ENCODE measurements at regions not wholly inside any gene's neighbourhood (a gene's known extent, or its start where the extent isn't known, plus 50 kb on each side); places are given as distances from the start of the nearest gene placed in this dataset.

GRCh38 chr15:38867556-38867955, 302.9 kb upstream of the RASGRP1 start:
- H2AFZ ChIP-seq (ENCODE audit: low read length) = no peak overlapping the region
- no peak overlapping the region for H3K27ac ChIP-seq (replicated peaks; ENCODE audit: low read length)

DNA sequence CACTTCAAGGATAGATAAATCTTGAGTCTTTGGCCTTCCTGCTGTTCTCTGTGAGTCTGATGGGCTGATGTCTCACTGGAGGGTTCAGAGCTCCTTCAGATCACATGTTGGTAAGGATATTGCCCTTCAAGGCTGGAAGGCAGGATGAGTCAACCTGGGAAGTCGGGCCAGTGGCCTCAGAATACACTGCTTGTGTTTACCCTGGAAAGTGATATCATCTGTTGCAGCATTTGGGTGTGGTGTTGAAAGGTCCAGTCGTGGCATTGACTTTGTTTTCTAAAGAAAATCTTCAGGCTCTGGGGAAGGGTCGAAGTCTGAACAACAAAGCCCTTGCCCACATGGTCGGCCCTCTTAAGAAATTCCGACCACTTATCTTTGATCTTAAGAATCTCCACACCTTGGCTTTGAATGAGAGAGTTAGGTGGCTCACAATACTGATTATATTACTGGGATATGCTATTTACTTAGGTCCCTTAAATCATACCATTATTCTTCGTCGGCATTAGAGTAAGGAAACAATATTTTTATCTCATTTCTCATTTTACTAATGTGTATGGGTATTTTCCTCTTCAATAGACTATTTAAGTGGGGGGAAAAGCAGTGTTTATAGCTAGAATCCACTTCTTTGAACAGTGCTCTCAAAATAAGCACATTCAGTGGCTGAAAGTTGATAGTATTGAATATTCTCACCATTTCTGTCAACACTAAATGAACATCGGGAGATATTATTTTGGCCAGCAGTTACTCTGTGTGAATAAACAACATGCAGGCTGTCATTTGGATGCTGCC, 303.9 kb upstream of the RASGRP1 start:
- H3K36me3 ChIP-seq (replicated peaks in 1 of 2; ENCODE audit: control insufficient read depth in 2 of 2, insufficient read depth in 2 of 2, low read length in 2 of 2) = no peaks in the 10 kb centered on the region
- H2AFZ ChIP-seq (ENCODE audit: low read length) = no peak overlapping the region
- no peak overlapping the region for H3K23ac ChIP-seq (ENCODE audit: low read depth, low read length, poor library complexity)
- H3K9ac ChIP-seq (ENCODE audit: low read depth, low read length, poor library complexity) = no peak overlapping the region
- no peaks in the 10 kb centered on the region for H3K79me1 ChIP-seq (ENCODE audit: low read depth, low read length)
- H2BK5ac ChIP-seq (ENCODE audit: low read length) = no peak overlapping the region
- H2AK5ac ChIP-seq (ENCODE audit: low read depth, low read length) = no peak overlapping the region
- H3K18ac ChIP-seq (ENCODE audit: low read length) = no peak overlapping the region
- no peak overlapping the region for H3K4me2 ChIP-seq (ENCODE audit: insufficient read depth, low read length, poor library complexity, severe bottlenecking)
- no peaks in the 10 kb centered on the region for H3K4me1 ChIP-seq (ENCODE audit: control insufficient read depth in 2 of 2, insufficient read depth in 1 of 2, low read depth in 1 of 2, low read length in 2 of 2)
- H3K4me3 ChIP-seq (ENCODE audit: low read length in 2 of 2) = no peak overlapping the region
- H2BK120ac ChIP-seq (ENCODE audit: low read depth, low read length) = no peak overlapping the region
- H3K9me3 ChIP-seq (replicated peaks in 1 of 2; ENCODE audit: control insufficient read depth in 2 of 2, insufficient read depth in 1 of 2, low read depth in 1 of 2, low read length in 2 of 2) = peaks cover 0 to 2% of the 10 kb centered on the region in 2 donors
- no peak overlapping the region for H3K14ac ChIP-seq (ENCODE audit: low read length)
- H4K91ac ChIP-seq (ENCODE audit: low read depth, low read length, poor library complexity) = no peak overlapping the region
- no CpG with 5 or more reads among the region's 8 CpGs for WGBS, 2 donors (ENCODE audit: extremely low coverage in 2 of 2, insufficient read length in 2 of 2, insufficient replicate concordance in 1 of 2)
- no peak overlapping the region for H4K8ac ChIP-seq (ENCODE audit: low read depth, low read length)
- no peak overlapping the region for H3K27ac ChIP-seq (replicated peaks; ENCODE audit: low read length)
- no peak overlapping the region for H2BK12ac ChIP-seq (ENCODE audit: low read length)
- no peak overlapping the region for H3K4ac ChIP-seq (ENCODE audit: low read length)
- H3K27me3 ChIP-seq (ENCODE audit: control insufficient read depth in 3 of 3, insufficient read depth in 3 of 3, low read depth in 1 of 3, low read length in 3 of 3) = no peaks in the 10 kb centered on the region
- DNase-seq (ENCODE audit: low spot score) = no peak
- H2BK15ac ChIP-seq (ENCODE audit: low read length) = no peak overlapping the region

More at GRCh38 chr15:38867556-38867955, 302.9 kb upstream of the RASGRP1 start:
- Histone ChIP-seq H3K4me3 (ENCODE audit: low read length in 2 of 2) (no peak overlapping the region), H2BK12ac (ENCODE audit: low read length) (no peak overlapping the region), H3K27me3 (ENCODE audit: control insufficient read depth in 3 of 3, insufficient read depth in 3 of 3, low read depth in 1 of 3, low read length in 3 of 3) (no peaks in the 10 kb centered on the region), H3K14ac (ENCODE audit: low read length) (no peak overlapping the region), H3K23ac (ENCODE audit: low read depth, low read length, poor library complexity) (no peak overlapping the region), H2BK15ac (ENCODE audit: low read length) (no peak overlapping the region), H3K79me1 (ENCODE audit: low read depth, low read length) (no peaks in the 10 kb centered on the region), H2BK5ac (ENCODE audit: low read length) (no peak overlapping the region), H3K36me3 (replicated peaks in 1 of 2; ENCODE audit: control insufficient read depth in 2 of 2, insufficient read depth in 2 of 2, low read length in 2 of 2) (no peaks in the 10 kb centered on the region), H4K8ac (ENCODE audit: low read depth, low read length) (no peak overlapping the region), H3K9me3 (replicated peaks in 1 of 2; ENCODE audit: control insufficient read depth in 2 of 2, insufficient read depth in 1 of 2, low read depth in 1 of 2, low read length in 2 of 2) (peaks cover 0 to 2% of the 10 kb centered on the region in 2 donors), H2AK5ac (ENCODE audit: low read depth, low read length) (no peak overlapping the region), H3K4ac (ENCODE audit: low read length) (no peak overlapping the region), H3K4me1 (ENCODE audit: control insufficient read depth in 2 of 2, insufficient read depth in 1 of 2, low read depth in 1 of 2, low read length in 2 of 2) (no peaks in the 10 kb centered on the region), H3K18ac (ENCODE audit: low read length) (no peak overlapping the region), H3K9ac (ENCODE audit: low read depth, low read length, poor library complexity) (no peak overlapping the region), H4K91ac (ENCODE audit: low read depth, low read length, poor library complexity) (no peak overlapping the region), H2BK120ac (ENCODE audit: low read depth, low read length) (no peak overlapping the region), H3K4me2 (ENCODE audit: insufficient read depth, low read length, poor library complexity, severe bottlenecking) (no peak overlapping the region)
- DNase-seq (ENCODE audit: low spot score) = no peak
- no CpG with 5 or more reads among the region's 7 CpGs for WGBS, 2 donors (ENCODE audit: extremely low coverage in 2 of 2, insufficient read length in 2 of 2, insufficient replicate concordance in 1 of 2)

- Histone ChIP-seq H3K27ac (replicated peaks; ENCODE audit: low read length) (no peak overlapping the region), H3K4me1 (ENCODE audit: control insufficient read depth in 2 of 2, insufficient read depth in 1 of 2, low read depth in 1 of 2, low read length in 2 of 2) (no peaks in the 10 kb centered on the region), H3K79me1 (ENCODE audit: low read depth, low read length) (no peaks in the 10 kb centered on the region), H2AK5ac (ENCODE audit: low read depth, low read length) (no peak overlapping the region), H2BK120ac (ENCODE audit: low read depth, low read length) (no peak overlapping the region), H3K4me3 (ENCODE audit: low read length in 2 of 2) (no peak overlapping the region), H3K14ac (ENCODE audit: low read length) (no peak overlapping the region), H2BK15ac (ENCODE audit: low read length) (no peak overlapping the region), H3K18ac (ENCODE audit: low read length) (no peak overlapping the region), H2BK5ac (ENCODE audit: low read length) (no peak overlapping the region), H2AFZ (ENCODE audit: low read length) (no peak overlapping the region), H3K9me3 (replicated peaks in 1 of 2; ENCODE audit: control insufficient read depth in 2 of 2, insufficient read depth in 1 of 2, low read depth in 1 of 2, low read length in 2 of 2) (peaks cover 0 to 2% of the 10 kb centered on the region in 2 donors), H2BK12ac (ENCODE audit: low read length) (no peak overlapping the region), H3K4me2 (ENCODE audit: insufficient read depth, low read length, poor library complexity, severe bottlenecking) (no peak overlapping the region), H3K9ac (ENCODE audit: low read depth, low read length, poor library complexity) (no peak overlapping the region), H3K27me3 (ENCODE audit: control insufficient read depth in 3 of 3, insufficient read depth in 3 of 3, low read depth in 1 of 3, low read length in 3 of 3) (peaks cover 0 to 2% (median 0%) of the 10 kb centered on the region in 3 experiments), H4K8ac (ENCODE audit: low read depth, low read length) (no peak overlapping the region), H3K36me3 (replicated peaks in 1 of 2; ENCODE audit: control insufficient read depth in 2 of 2, insufficient read depth in 2 of 2, low read length in 2 of 2) (no peaks in the 10 kb centered on the region), H3K23ac (ENCODE audit: low read depth, low read length, poor library complexity) (no peak overlapping the region), H4K91ac (ENCODE audit: low read depth, low read length, poor library complexity) (no peak overlapping the region), H3K4ac (ENCODE audit: low read length) (no peak overlapping the region)
- no peak for DNase-seq (ENCODE audit: low spot score)
- WGBS, 2 donors (ENCODE audit: extremely low coverage in 2 of 2, insufficient read length in 2 of 2, insufficient replicate concordance in 1 of 2) = no CpG with 5 or more reads among the region's 3 CpGs
Observed at GRCh38 chr15:38871638-38872037, 307.0 kb upstream of the RASGRP1 start.

DNA sequence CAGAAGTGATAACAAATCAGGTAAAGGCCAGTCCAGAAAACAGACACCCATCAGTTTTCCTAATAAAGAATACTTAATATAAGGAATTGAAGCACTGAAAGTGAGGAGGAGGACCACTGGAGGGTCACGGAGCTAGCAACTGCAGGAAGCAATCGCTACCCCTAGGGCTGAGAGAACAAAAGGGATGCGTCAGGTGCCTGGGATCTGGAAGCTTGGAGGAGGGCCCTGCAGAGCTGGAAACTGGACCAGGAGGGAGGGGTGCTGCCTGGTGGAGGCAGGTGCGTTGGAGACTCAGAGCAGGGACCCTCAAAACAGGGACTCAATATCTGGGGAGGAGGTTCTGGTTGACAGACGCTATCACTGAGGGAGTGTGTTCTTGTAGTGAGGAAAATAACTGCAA, 308.1 kb upstream of the RASGRP1 start:
- WGBS, 2 donors (ENCODE audit: extremely low coverage in 2 of 2, insufficient read length in 2 of 2, insufficient replicate concordance in 1 of 2) = no CpG with 5 or more reads among the region's 5 CpGs

More for the DNA sequence above, 308.1 kb upstream of the RASGRP1 start:
- H3K79me1 ChIP-seq (ENCODE audit: low read depth, low read length) = peaks cover 2% of the 10 kb centered on the region
- no peak overlapping the region for H2BK120ac ChIP-seq (ENCODE audit: low read depth, low read length)
- no peak overlapping the region for H3K23ac ChIP-seq (ENCODE audit: low read depth, low read length, poor library complexity)
- no peak overlapping the region for H3K14ac ChIP-seq (ENCODE audit: low read length)
- no peak overlapping the region for H2AFZ ChIP-seq (ENCODE audit: low read length)
- no peak overlapping the region for H3K4ac ChIP-seq (ENCODE audit: low read length)
- no peak overlapping the region for H2BK5ac ChIP-seq (ENCODE audit: low read length)
- no peak overlapping the region for H2BK12ac ChIP-seq (ENCODE audit: low read length)
- H3K4me3 ChIP-seq (ENCODE audit: low read length in 2 of 2) = no peak overlapping the region
- no peak overlapping the region for H3K4me2 ChIP-seq (ENCODE audit: insufficient read depth, low read length, poor library complexity, severe bottlenecking)
- peaks cover 0 to 2% (median 0%) of the 10 kb centered on the region in 3 experiments for H3K27me3 ChIP-seq (ENCODE audit: control insufficient read depth in 3 of 3, insufficient read depth in 3 of 3, low read depth in 1 of 3, low read length in 3 of 3)
- no peak overlapping the region for H3K18ac ChIP-seq (ENCODE audit: low read length)
- H3K27ac ChIP-seq (replicated peaks; ENCODE audit: low read length) = no peak overlapping the region
- H2AK5ac ChIP-seq (ENCODE audit: low read depth, low read length) = no peak overlapping the region
- H2BK15ac ChIP-seq (ENCODE audit: low read length) = no peak overlapping the region
- no peak overlapping the region for H3K9ac ChIP-seq (ENCODE audit: low read depth, low read length, poor library complexity)
- H4K91ac ChIP-seq (ENCODE audit: low read depth, low read length, poor library complexity) = no peak overlapping the region
- H3K9me3 ChIP-seq (replicated peaks in 1 of 2; ENCODE audit: control insufficient read depth in 2 of 2, insufficient read depth in 1 of 2, low read depth in 1 of 2, low read length in 2 of 2) = peaks cover 0 to 2% of the 10 kb centered on the region in 2 donors
- H3K4me1 ChIP-seq (ENCODE audit: control insufficient read depth in 2 of 2, insufficient read depth in 1 of 2, low read depth in 1 of 2, low read length in 2 of 2) = no peaks in the 10 kb centered on the region
- H3K36me3 ChIP-seq (replicated peaks in 1 of 2; ENCODE audit: control insufficient read depth in 2 of 2, insufficient read depth in 2 of 2, low read length in 2 of 2) = no peaks in the 10 kb centered on the region
- no peak for DNase-seq (ENCODE audit: low spot score)
- no peak overlapping the region for H4K8ac ChIP-seq (ENCODE audit: low read depth, low read length)

Data from neuronal stem cell (in vitro differentiated cells).